ENCODE measurements at regions not wholly inside any gene's neighbourhood (a gene's known extent, or its start where the extent isn't known, plus 50 kb on each side); places are given as distances from the start of the nearest gene placed in this dataset.

GRCh38 chr7:46972205-46972604 lies 609.7 kb downstream of the TNS3 start:
- H3K27me3 Mint-ChIP-seq = no peaks in the 10 kb centered on the region
- intact Hi-C loops (cut with micrococcal nuclease) = no loop called here
- H3K27ac Mint-ChIP-seq = no peak overlapping the region
- no peaks in the 10 kb centered on the region for H3K9me3 Mint-ChIP-seq
- no peaks in the 10 kb centered on the region for H3K4me1 Mint-ChIP-seq (ENCODE audit: low read depth)
- H3K36me3 Mint-ChIP-seq (ENCODE audit: low read depth) = no peaks in the 10 kb centered on the region
- no peak overlapping the region for H3K4me3 Mint-ChIP-seq

GRCh38 chr7:46970476-46970875 lies 611.4 kb downstream of the TNS3 start:
- no peak overlapping the region for H3K4me3 Mint-ChIP-seq
- H3K27ac Mint-ChIP-seq = no peak overlapping the region
- no peaks in the 10 kb centered on the region for H3K4me1 Mint-ChIP-seq (ENCODE audit: low read depth)
- H3K9me3 Mint-ChIP-seq = peaks cover 3% of the 10 kb centered on the region
- no peaks in the 10 kb centered on the region for H3K27me3 Mint-ChIP-seq
- H3K36me3 Mint-ChIP-seq (ENCODE audit: low read depth) = no peaks in the 10 kb centered on the region
- intact Hi-C loops (cut with micrococcal nuclease) = no loop called here

- H3K36me3 Mint-ChIP-seq (ENCODE audit: low read depth) = no peaks in the 10 kb centered on the region
- no peak overlapping the region for H3K27ac Mint-ChIP-seq
- H3K4me3 Mint-ChIP-seq = no peak overlapping the region
- no peaks in the 10 kb centered on the region for H3K27me3 Mint-ChIP-seq
- H3K9me3 Mint-ChIP-seq = peaks cover 7% of the 10 kb centered on the region
- H3K4me1 Mint-ChIP-seq (ENCODE audit: low read depth) = no peaks in the 10 kb centered on the region
- intact Hi-C loops (cut with micrococcal nuclease) = no loop called here
Observed at GRCh38 chr7:46970131-46970430, 611.8 kb downstream of the TNS3 start.

GRCh38 chr7:46969303-46970130 lies 612.4 kb downstream of the TNS3 start:
- no peaks in the 10 kb centered on the region for H3K36me3 Mint-ChIP-seq (ENCODE audit: low read depth)
- intact Hi-C loops (cut with micrococcal nuclease) = no loop called here
- H3K9me3 Mint-ChIP-seq = peaks cover 12% of the 10 kb centered on the region
- no peak overlapping the region for H3K27ac Mint-ChIP-seq
- H3K27me3 Mint-ChIP-seq = no peaks in the 10 kb centered on the region
- no peak overlapping the region for H3K4me3 Mint-ChIP-seq
- H3K4me1 Mint-ChIP-seq (ENCODE audit: low read depth) = no peaks in the 10 kb centered on the region

GRCh38 chr7:46968003-46968402 lies 613.9 kb downstream of the TNS3 start:
- Mint-ChIP-seq H3K9me3 (peaks cover 27% of the 10 kb centered on the region), H3K36me3 (ENCODE audit: low read depth) (no peaks in the 10 kb centered on the region), H3K4me1 (ENCODE audit: low read depth) (no peaks in the 10 kb centered on the region), H3K27me3 (no peaks in the 10 kb centered on the region), H3K4me3 (no peak overlapping the region), H3K27ac (no peak overlapping the region)
- intact Hi-C loops (cut with micrococcal nuclease) = no loop called here

GRCh38 chr7:46963719-46964118 lies 618.2 kb downstream of the TNS3 start:
- Mint-ChIP-seq H3K9me3 (peaks cover 39% of the 10 kb centered on the region), H3K4me1 (ENCODE audit: low read depth) (no peaks in the 10 kb centered on the region), H3K27me3 (no peaks in the 10 kb centered on the region), H3K36me3 (ENCODE audit: low read depth) (no peaks in the 10 kb centered on the region), H3K4me3 (no peak overlapping the region), H3K27ac (no peak overlapping the region)
- intact Hi-C loops (cut with micrococcal nuclease) = no loop called here

- H3K27ac Mint-ChIP-seq = no peak overlapping the region
- intact Hi-C loops (cut with micrococcal nuclease) = no loop called here
- no peaks in the 10 kb centered on the region for H3K4me1 Mint-ChIP-seq (ENCODE audit: low read depth)
- H3K9me3 Mint-ChIP-seq = peaks cover 39% of the 10 kb centered on the region
- H3K36me3 Mint-ChIP-seq (ENCODE audit: low read depth) = no peaks in the 10 kb centered on the region
- no peaks in the 10 kb centered on the region for H3K27me3 Mint-ChIP-seq
- H3K4me3 Mint-ChIP-seq = no peak overlapping the region
Observed at GRCh38 chr7:46960970-46961369, 620.9 kb downstream of the TNS3 start.

GRCh38 chr7:46957195-46957594 lies 624.7 kb downstream of the TNS3 start:
- Mint-ChIP-seq H3K4me1 (ENCODE audit: low read depth) (no peaks in the 10 kb centered on the region), H3K4me3 (no peak overlapping the region), H3K27me3 (no peaks in the 10 kb centered on the region), H3K27ac (no peak overlapping the region), H3K36me3 (ENCODE audit: low read depth) (no peaks in the 10 kb centered on the region), H3K9me3 (peaks cover 4% of the 10 kb centered on the region)
- intact Hi-C loops (cut with micrococcal nuclease) = no loop called here

- Mint-ChIP-seq H3K27me3 (no peaks in the 10 kb centered on the region), H3K36me3 (ENCODE audit: low read depth) (no peaks in the 10 kb centered on the region), H3K27ac (no peak overlapping the region), H3K4me3 (no peak overlapping the region), H3K4me1 (ENCODE audit: low read depth) (no peaks in the 10 kb centered on the region), H3K9me3 (no peaks in the 10 kb centered on the region)
- intact Hi-C loops (cut with micrococcal nuclease) = no loop called here
Observed at GRCh38 chr7:46955531-46955930, 626.4 kb downstream of the TNS3 start.

- H3K27ac Mint-ChIP-seq = no peak overlapping the region
- H3K4me3 Mint-ChIP-seq = no peak overlapping the region
- intact Hi-C loops (cut with micrococcal nuclease) = no loop called here
- no peaks in the 10 kb centered on the region for H3K36me3 Mint-ChIP-seq (ENCODE audit: low read depth)
- no peaks in the 10 kb centered on the region for H3K27me3 Mint-ChIP-seq
- H3K4me1 Mint-ChIP-seq (ENCODE audit: low read depth) = no peaks in the 10 kb centered on the region
- no peaks in the 10 kb centered on the region for H3K9me3 Mint-ChIP-seq
Observed at GRCh38 chr7:46954181-46954580, 627.7 kb downstream of the TNS3 start.

- Mint-ChIP-seq H3K36me3 (ENCODE audit: low read depth) (no peaks in the 10 kb centered on the region), H3K27me3 (no peaks in the 10 kb centered on the region), H3K4me1 (ENCODE audit: low read depth) (no peaks in the 10 kb centered on the region), H3K27ac (no peak overlapping the region), H3K4me3 (no peak overlapping the region), H3K9me3 (no peaks in the 10 kb centered on the region)
- intact Hi-C loops (cut with micrococcal nuclease) = no loop called here
Observed at GRCh38 chr7:46953008-46953407, 628.9 kb downstream of the TNS3 start.

GRCh38 chr7:46949270-46949931 lies 632.5 kb downstream of the TNS3 start:
- no peaks in the 10 kb centered on the region for H3K36me3 Mint-ChIP-seq (ENCODE audit: low read depth)
- intact Hi-C loops (cut with micrococcal nuclease) = no loop called here

GRCh38 chr7:46948716-46949115 lies 633.2 kb downstream of the TNS3 start:
- no peaks in the 10 kb centered on the region for H3K36me3 Mint-ChIP-seq (ENCODE audit: low read depth)
- intact Hi-C loops (cut with micrococcal nuclease) = no loop called here
- no peaks in the 10 kb centered on the region for H3K27me3 Mint-ChIP-seq
- no peaks in the 10 kb centered on the region for H3K4me1 Mint-ChIP-seq (ENCODE audit: low read depth)
- no peaks in the 10 kb centered on the region for H3K9me3 Mint-ChIP-seq
- no peak overlapping the region for H3K4me3 Mint-ChIP-seq
- H3K27ac Mint-ChIP-seq = no peak overlapping the region

More at GRCh38 chr7:46949270-46949931, 632.5 kb downstream of the TNS3 start:
- Mint-ChIP-seq H3K27me3 (no peaks in the 10 kb centered on the region), H3K4me3 (no peak overlapping the region), H3K9me3 (no peaks in the 10 kb centered on the region), H3K27ac (no peak overlapping the region), H3K4me1 (ENCODE audit: low read depth) (no peaks in the 10 kb centered on the region)

- no peak overlapping the region for H3K27ac Mint-ChIP-seq
- no peaks in the 10 kb centered on the region for H3K9me3 Mint-ChIP-seq
- H3K4me1 Mint-ChIP-seq (ENCODE audit: low read depth) = no peaks in the 10 kb centered on the region
- intact Hi-C loops (cut with micrococcal nuclease) = no loop called here
- no peaks in the 10 kb centered on the region for H3K36me3 Mint-ChIP-seq (ENCODE audit: low read depth)
- H3K27me3 Mint-ChIP-seq = no peaks in the 10 kb centered on the region
- no peak overlapping the region for H3K4me3 Mint-ChIP-seq
Observed at GRCh38 chr7:46945328-46945727, 636.6 kb downstream of the TNS3 start.

GRCh38 chr7:46943996-46944395 lies 637.9 kb downstream of the TNS3 start:
- Mint-ChIP-seq H3K27ac (no peak overlapping the region), H3K4me1 (ENCODE audit: low read depth) (no peaks in the 10 kb centered on the region), H3K4me3 (no peak overlapping the region)

More at GRCh38 chr7:46943996-46944395, 637.9 kb downstream of the TNS3 start:
- Mint-ChIP-seq H3K36me3 (ENCODE audit: low read depth) (no peaks in the 10 kb centered on the region), H3K27me3 (no peaks in the 10 kb centered on the region), H3K9me3 (no peaks in the 10 kb centered on the region)
- intact Hi-C loops (cut with micrococcal nuclease) = no loop called here
